ENCODE measurements at regions not wholly inside any gene's neighbourhood (a gene's known extent, or its start where the extent isn't known, plus 50 kb on each side); places are given as distances from the start of the nearest gene placed in this dataset.

- DNase-seq (ENCODE audit: low read depth) = no peak
Observed at GRCh38 chr14:61997161-61997560, 234.9 kb downstream of the SNAPC1 start.

GRCh38 chr14:62001963-62002362 lies 239.7 kb downstream of the SNAPC1 start:
- TF ChIP-seq, protein P1, sequence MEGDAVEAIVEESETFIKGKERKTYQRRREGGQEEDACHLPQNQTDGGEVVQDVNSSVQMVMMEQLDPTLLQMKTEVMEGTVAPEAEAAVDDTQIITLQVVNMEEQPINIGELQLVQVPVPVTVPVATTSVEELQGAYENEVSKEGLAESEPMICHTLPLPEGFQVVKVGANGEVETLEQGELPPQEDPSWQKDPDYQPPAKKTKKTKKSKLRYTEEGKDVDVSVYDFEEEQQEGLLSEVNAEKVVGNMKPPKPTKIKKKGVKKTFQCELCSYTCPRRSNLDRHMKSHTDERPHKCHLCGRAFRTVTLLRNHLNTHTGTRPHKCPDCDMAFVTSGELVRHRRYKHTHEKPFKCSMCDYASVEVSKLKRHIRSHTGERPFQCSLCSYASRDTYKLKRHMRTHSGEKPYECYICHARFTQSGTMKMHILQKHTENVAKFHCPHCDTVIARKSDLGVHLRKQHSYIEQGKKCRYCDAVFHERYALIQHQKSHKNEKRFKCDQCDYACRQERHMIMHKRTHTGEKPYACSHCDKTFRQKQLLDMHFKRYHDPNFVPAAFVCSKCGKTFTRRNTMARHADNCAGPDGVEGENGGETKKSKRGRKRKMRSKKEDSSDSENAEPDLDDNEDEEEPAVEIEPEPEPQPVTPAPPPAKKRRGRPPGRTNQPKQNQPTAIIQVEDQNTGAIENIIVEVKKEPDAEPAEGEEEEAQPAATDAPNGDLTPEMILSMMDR (IDR thresholded peaks at IDR 0.05; ENCODE audit: insufficient read depth, low read depth, low read length) = no peak
- DNase-seq (ENCODE audit: low read depth) = peak; percentile 57
- no peak overlapping the region for H3K4me3 ChIP-seq (ENCODE audit: low read depth, low read length)

More at GRCh38 chr14:61997161-61997560, 234.9 kb downstream of the SNAPC1 start:
- H3K4me3 ChIP-seq (ENCODE audit: low read depth, low read length) = no peak overlapping the region
- TF ChIP-seq, protein P1 (IDR thresholded peaks at IDR 0.05; ENCODE audit: insufficient read depth, low read depth, low read length) = no peak

DNA sequence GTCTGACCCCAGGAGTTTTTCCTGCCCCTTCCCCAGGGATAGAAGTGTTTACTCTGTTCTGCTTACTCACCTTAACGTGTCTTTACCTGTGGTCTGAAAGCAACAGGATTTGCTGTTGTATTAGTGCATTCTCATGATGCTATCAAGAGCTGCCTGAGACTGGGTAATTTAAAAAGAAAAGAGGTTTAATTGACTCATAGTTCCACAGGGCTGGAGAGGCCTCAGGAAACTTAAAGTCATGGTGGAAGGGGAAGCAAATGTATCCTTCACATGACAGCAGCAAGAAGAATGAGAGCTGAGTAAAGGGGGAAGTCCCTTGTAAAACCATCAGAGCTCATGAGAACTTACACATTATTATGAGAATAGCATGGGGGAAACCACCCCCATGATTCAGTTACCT lies 240.4 kb downstream of the SNAPC1 start:
- DNase-seq (ENCODE audit: low read depth) = peak; percentile 25
- no peak overlapping the region for H3K4me3 ChIP-seq (ENCODE audit: low read depth, low read length)
- TF ChIP-seq, protein P1 (IDR thresholded peaks at IDR 0.05; ENCODE audit: insufficient read depth, low read depth, low read length) = no peak

GRCh38 chr14:62003701-62004100 lies 241.5 kb downstream of the SNAPC1 start:
- TF ChIP-seq, protein P1 (IDR thresholded peaks at IDR 0.05; ENCODE audit: insufficient read depth, low read depth, low read length) = no peak
- no peak for DNase-seq (ENCODE audit: low read depth)
- no peak overlapping the region for H3K4me3 ChIP-seq (ENCODE audit: low read depth, low read length)

- H3K4me3 ChIP-seq (ENCODE audit: low read depth, low read length) = no peak overlapping the region
- TF ChIP-seq, protein P1 (IDR thresholded peaks at IDR 0.05; ENCODE audit: insufficient read depth, low read depth, low read length) = no peak
- DNase-seq (ENCODE audit: low read depth) = peak; percentile 78
Observed at GRCh38 chr14:62006116-62006731, 244.0 kb downstream of the SNAPC1 start.

DNA sequence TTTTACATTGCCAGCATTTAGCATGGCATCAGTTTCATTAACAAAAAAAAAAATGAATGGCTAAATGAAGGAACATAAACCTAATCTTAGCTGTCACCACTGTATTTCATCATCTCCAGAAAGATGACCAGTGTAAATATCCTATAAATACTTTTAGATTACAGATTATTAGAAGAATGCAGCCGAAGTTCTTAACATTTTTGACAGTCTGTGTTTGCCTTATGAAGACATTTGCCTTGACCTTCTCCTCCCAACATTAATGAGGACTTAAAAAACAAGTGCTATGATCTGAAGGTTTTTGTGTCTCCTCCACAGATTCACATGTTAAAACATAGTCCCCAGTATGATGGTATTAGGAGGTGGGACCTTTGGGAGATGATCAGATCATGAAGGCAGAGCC lies 253.0 kb downstream of the SNAPC1 start:
- H3K4me3 ChIP-seq (ENCODE audit: low read depth, low read length) = no peak overlapping the region
- TF ChIP-seq, protein P1 (IDR thresholded peaks at IDR 0.05; ENCODE audit: insufficient read depth, low read depth, low read length) = no peak
- DNase-seq (ENCODE audit: low read depth) = peak; percentile 37

- no peak overlapping the region for H3K4me3 ChIP-seq (ENCODE audit: low read depth, low read length)
- peak; percentile 48 for DNase-seq (ENCODE audit: low read depth)
- TF ChIP-seq, protein P1 (IDR thresholded peaks at IDR 0.05; ENCODE audit: insufficient read depth, low read depth, low read length) = no peak
Observed at GRCh38 chr14:62015945-62016344, 253.7 kb downstream of the SNAPC1 start.

All from fibroblast of villous mesenchyme (primary cell).